WI38 (cell line): ENCODE measurements at regions not wholly inside any gene's neighbourhood (a gene's known extent, or its start where the extent isn't known, plus 50 kb on each side); places are given as distances from the start of the nearest gene placed in this dataset.

Experiments
- H3K4me3 ChIP-seq: 2 replicates; pipeline ENCODE4 v1.5.1; 2011; ENCODE audit warnings: low read depth, mild to moderate bottlenecking, control low read depth, low read length
- TF ChIP-seq, protein P1 (sequence below): IDR thresholded peaks from 2 replicates; pipeline ENCODE4 v1.5.1; 2012; ENCODE audit warnings: low read depth, mild to moderate bottlenecking, control low read depth, low read length

GRCh38 chr7:116322541-116322940 lies 112.2 kb downstream of the TES start:
- TF ChIP-seq, protein P1, sequence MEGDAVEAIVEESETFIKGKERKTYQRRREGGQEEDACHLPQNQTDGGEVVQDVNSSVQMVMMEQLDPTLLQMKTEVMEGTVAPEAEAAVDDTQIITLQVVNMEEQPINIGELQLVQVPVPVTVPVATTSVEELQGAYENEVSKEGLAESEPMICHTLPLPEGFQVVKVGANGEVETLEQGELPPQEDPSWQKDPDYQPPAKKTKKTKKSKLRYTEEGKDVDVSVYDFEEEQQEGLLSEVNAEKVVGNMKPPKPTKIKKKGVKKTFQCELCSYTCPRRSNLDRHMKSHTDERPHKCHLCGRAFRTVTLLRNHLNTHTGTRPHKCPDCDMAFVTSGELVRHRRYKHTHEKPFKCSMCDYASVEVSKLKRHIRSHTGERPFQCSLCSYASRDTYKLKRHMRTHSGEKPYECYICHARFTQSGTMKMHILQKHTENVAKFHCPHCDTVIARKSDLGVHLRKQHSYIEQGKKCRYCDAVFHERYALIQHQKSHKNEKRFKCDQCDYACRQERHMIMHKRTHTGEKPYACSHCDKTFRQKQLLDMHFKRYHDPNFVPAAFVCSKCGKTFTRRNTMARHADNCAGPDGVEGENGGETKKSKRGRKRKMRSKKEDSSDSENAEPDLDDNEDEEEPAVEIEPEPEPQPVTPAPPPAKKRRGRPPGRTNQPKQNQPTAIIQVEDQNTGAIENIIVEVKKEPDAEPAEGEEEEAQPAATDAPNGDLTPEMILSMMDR: no peak
- H3K4me3 ChIP-seq: no peak overlapping the region

DNA sequence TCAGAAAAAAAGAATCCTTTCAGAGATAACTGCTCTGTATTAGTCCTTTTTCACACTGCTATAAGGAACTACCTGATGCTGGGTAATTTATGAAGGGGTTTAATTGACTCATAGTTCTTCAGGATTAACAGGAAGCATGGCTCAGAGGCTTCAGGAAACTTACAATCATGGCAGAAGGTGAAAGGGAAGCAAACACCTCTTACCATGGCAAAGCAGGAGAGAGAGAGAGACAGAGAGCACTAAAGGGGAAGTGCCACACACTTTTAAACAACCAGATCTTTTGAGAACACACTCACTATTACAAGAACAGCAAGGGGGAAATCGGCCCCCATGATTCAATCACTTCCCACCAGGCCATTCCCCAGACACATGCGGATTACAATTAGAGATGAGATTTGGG lies 114.2 kb downstream of the TES start:
- TF ChIP-seq, protein P1: no peak
- H3K4me3 ChIP-seq: no peak overlapping the region

- no peak overlapping the region for H3K4me3 ChIP-seq
- TF ChIP-seq, protein P1: no peak
Measured at GRCh38 chr7:116325517-116325916, 115.2 kb downstream of the TES start.

DNA sequence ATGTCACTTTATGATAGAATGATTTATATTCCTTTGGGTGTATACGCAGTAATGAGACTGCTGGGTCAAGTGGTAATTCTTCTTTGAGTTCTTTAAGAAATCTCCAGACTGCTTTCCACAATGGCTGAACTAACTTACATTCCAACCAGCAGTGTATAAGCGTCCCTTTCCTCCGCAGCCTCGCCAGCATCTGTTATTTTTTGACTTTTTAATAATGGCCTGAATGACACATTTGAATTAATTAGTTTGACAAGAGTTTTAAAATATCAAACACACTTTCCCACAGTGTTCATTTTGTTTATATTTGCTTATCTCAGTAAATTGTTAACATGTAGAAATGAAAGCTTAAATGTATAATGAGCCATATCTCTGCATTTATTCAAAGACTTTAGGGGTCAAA lies 116.8 kb downstream of the TES start:
- TF ChIP-seq, protein P1: no peak
- H3K4me3 ChIP-seq: peak overlapping the region; percentile 34

- TF ChIP-seq, protein P1: no peak
- H3K4me3 ChIP-seq: peak overlapping the region; percentile 34
Measured at GRCh38 chr7:116327752-116328151, 117.4 kb downstream of the TES start.

GRCh38 chr7:116328161-116328560 lies 117.8 kb downstream of the TES start:
- TF ChIP-seq, protein P1: no peak
- H3K4me3 ChIP-seq: peak overlapping the region; percentile 34; the same call in 1 of the 2 replicates

DNA sequence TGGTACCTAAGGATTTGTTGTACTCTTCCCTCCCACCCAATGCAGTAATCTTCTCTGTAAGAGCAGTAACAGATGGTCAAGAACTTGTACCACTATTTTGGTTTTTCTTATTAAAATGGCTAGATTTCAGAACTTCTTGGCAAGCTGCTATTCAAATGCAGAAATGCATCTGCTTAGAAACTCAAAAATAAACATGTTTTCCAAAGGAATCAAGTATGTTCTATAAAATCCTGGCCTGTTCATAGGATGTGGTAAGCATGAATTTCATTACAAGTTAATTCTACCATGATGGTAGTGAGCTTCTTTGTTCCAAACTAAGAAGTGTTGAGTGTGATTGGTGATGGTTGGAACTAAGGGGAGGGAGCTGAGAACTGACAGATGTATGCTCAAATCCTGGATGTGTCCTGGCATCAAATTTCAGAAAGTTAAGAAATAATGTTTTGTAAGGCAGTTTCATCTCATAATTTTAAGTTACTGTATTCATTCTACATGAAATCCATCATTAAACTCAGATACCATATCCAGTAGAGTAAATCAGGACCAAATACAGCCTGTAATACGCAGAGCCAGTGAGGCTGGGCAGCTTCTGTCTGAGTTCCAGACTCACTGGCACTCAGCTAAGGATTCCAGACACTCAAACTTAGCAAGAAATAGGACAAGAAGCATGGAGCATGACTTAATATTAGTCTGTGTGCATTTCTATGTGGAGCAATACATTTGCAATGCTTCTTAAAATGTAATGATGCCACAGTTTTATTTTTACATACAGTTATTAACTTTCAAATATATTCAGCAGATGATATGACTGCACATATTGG lies 119.6 kb downstream of the TES start:
- H3K4me3 ChIP-seq: no peak overlapping the region
- TF ChIP-seq, protein P1: no peak
